Adrenal gland (tissue), 9 donors: ENCODE measurements at regions not wholly inside any gene's neighbourhood (a gene's known extent, or its start where the extent isn't known, plus 50 kb on each side); places are given as distances from the start of the nearest gene placed in this dataset.
A peak's percentile ranks its signal among the peaks of the same experiment; 100 is the strongest.

Experiments
- DNase-seq, 7 donors: peaks; one replicate each; pipeline ENCODE4 v3.0.0-alpha.2; 2019 to 2020
- H3K27ac ChIP-seq, 5 donors: fragments of 200-600 bp; sonication (generic) in 4 of 5; 1 replicate in 3 of 5; 2 replicates in 2 of 5; pipeline versions ENCODE4 v1.5.1 to v1.8.0; 2016 to 2020; ENCODE audit warnings: mild to moderate bottlenecking in 1 of 5
- H3K27me3 ChIP-seq: fragments of 200-600 bp; 2 replicates; pipeline ENCODE4 v1.8.0; 2021
- H3K36me3 ChIP-seq, 2 donors: fragments of 200-600 bp; replicated peaks in 1 of 2; 1 replicate in 1 of 2; 2 replicates in 1 of 2; pipeline versions ENCODE4 v1.5.1 to v1.8.0; 2018 to 2022
- H3K4me1 ChIP-seq, 2 donors: fragments of 200-600 bp; replicated peaks in 1 of 2; 1 replicate in 1 of 2; 2 replicates in 1 of 2; pipeline versions ENCODE4 v1.5.1 to v1.8.0; 2018 to 2021
- H3K4me3 ChIP-seq, 4 donors: fragments of 200-600 bp; sonication (generic) in 3 of 4; one replicate each; pipeline ENCODE4 v1.5.1; 2016 to 2018
- H3K9me3 ChIP-seq, 3 donors: fragments of 200-600 bp; sonication (generic) in 1 of 3; replicated peaks in 1 of 3; 1 replicate in 2 of 3; 2 replicates in 1 of 3; pipeline versions ENCODE4 v1.5.1 to v1.8.0; 2016 to 2021
- POLR2A ChIP-seq, 2 donors: fragments of 450-650 bp; IDR thresholded peaks; one replicate each; pipeline ENCODE4 v1.6.1; 2017; ENCODE audit warnings: antibody characterized with exemption in 2 of 2, mild to moderate bottlenecking in 2 of 2, moderate library complexity in 1 of 2
- WGBS, 4 donors: extraction: QIAGEN DNeasy Blood & Tissue Kit in 2 of 4; methylation state at CpG; one replicate each; pipeline versions ENCODE4 v1.1.5 to v1.1.7; 2013 to 2017; 5-methylcytosine and 5-hydroxymethylcytosine counted together
- intact Hi-C, 2 donors: fragments of 100-400 bp; cut with DNase I; formaldehyde crosslinking; loops; one replicate each; pipeline versions ENCODE4 v1.14.1 to v1.15.0; 2022 to 2023
- TF ChIP-seq, protein P1 (sequence below), 6 experiments: fragments of 450-650 bp in 4 of 6; fragments of 200-600 bp in 2 of 6; sonication (generic) in 1 of 6; IDR thresholded peaks; 1 replicate in 5 of 6; 2 replicates in 1 of 6; pipeline versions ENCODE4 v1.5.1 to v1.8.0; 2016 to 2021; ENCODE audit warnings: antibody characterized with exemption in 6 of 6, mild to moderate bottlenecking in 2 of 6, moderate library complexity in 1 of 6
- donor health status: healthy with polysubstance abuse.
- donor health status: Bipolar disorder and iron deficiency.
- donor health status: DM: yes; HTN: yes; CAD: no.
- donor health status: DM: no; HTN: no; CAD: no.
- donor health status: DM: no; HTN: no; CAD: no.

DNA sequence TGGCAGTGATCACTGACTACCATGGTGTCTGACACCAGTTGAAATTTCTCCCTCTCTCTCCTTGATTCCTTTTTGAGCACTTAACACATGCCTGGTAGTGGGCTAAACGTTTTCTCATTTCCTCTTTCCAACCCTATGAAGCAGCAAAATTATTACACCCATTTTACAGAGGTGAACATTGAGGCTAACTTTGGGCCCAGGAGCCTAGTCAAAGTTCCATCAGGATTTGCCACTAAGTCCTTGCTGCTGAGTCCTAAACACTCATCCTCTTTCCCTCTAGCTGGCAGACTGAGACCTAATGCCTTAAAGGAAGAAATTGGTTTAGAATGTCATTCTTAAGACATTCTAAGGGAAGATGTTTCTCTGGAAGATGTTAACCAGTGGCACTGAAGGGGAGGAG, 74.7 kb upstream of the IRX3 start:
- WGBS, 4 donors = 30 to 38% (median 33%) methylated on average over 1 of the region's 1 CpG
- DNase-seq = no peak
- intact Hi-C loops = no loop called here
- Histone ChIP-seq H3K27me3 (peaks cover 7% of the 10 kb centered on the region), H3K27ac (no peak overlapping the region), H3K36me3 (no peaks in the 10 kb centered on the region), H3K9me3 (no peaks in the 10 kb centered on the region), H3K4me1 (no peaks in the 10 kb centered on the region), H3K4me3 (no peak overlapping the region)
- no peak for TF ChIP-seq POLR2A (IDR thresholded peaks at IDR 0.05)
- TF ChIP-seq, protein P1, sequence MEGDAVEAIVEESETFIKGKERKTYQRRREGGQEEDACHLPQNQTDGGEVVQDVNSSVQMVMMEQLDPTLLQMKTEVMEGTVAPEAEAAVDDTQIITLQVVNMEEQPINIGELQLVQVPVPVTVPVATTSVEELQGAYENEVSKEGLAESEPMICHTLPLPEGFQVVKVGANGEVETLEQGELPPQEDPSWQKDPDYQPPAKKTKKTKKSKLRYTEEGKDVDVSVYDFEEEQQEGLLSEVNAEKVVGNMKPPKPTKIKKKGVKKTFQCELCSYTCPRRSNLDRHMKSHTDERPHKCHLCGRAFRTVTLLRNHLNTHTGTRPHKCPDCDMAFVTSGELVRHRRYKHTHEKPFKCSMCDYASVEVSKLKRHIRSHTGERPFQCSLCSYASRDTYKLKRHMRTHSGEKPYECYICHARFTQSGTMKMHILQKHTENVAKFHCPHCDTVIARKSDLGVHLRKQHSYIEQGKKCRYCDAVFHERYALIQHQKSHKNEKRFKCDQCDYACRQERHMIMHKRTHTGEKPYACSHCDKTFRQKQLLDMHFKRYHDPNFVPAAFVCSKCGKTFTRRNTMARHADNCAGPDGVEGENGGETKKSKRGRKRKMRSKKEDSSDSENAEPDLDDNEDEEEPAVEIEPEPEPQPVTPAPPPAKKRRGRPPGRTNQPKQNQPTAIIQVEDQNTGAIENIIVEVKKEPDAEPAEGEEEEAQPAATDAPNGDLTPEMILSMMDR (IDR thresholded peaks at IDR 0.05) = no peak

- TF ChIP-seq POLR2A (IDR thresholded peaks at IDR 0.05) = no peak
- TF ChIP-seq, protein P1 (IDR thresholded peaks at IDR 0.05) = no peak
- no peak overlapping the region for H3K27ac ChIP-seq
- WGBS, 4 donors = 24 to 33% (median 29%) methylated on average over 5 of the region's 5 CpGs
- no peaks in the 10 kb centered on the region for H3K4me1 ChIP-seq
- H3K36me3 ChIP-seq = no peaks in the 10 kb centered on the region
- no peak for DNase-seq
- no peaks in the 10 kb centered on the region for H3K9me3 ChIP-seq
- H3K4me3 ChIP-seq = peak overlapping the region in 1 of 4 donors; percentile 3
- intact Hi-C loops = no loop called here
- H3K27me3 ChIP-seq = peaks cover 7% of the 10 kb centered on the region
Observed at GRCh38 chr16:54360681-54361080, 74.1 kb upstream of the IRX3 start.

- 57 to 69% (median 58%) methylated on average over 5 of the region's 5 CpGs for WGBS, 4 donors
- TF ChIP-seq POLR2A (IDR thresholded peaks at IDR 0.05) = no peak
- TF ChIP-seq, protein P1 (IDR thresholded peaks at IDR 0.05) = no peak
- H3K27me3 ChIP-seq = peaks cover 7% of the 10 kb centered on the region
Observed at GRCh38 chr16:54359555-54359954, 73.0 kb upstream of the IRX3 start.

DNA sequence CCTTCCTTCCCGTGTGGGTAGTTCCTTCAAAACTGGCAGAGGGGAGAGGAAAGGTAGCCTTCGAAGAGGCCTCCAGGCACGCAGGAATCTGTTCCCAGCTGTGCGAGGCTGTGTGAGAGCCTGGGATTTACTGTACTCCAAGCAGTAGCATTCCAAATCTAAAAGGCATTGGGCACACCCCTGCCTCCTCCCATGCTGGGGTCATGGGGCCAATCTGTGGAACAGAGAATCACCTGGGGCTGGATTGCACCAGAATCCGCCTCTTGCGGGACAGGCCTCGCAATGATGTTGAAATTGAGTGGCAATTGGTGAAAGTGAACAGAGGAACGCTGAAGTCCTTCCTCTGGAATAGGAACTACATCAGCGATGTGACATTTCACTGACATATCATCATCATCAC, 72.5 kb upstream of the IRX3 start:
- Histone ChIP-seq H3K27me3 (peaks cover 7% of the 10 kb centered on the region), H3K4me3 (no peak overlapping the region), H3K4me1 (no peaks in the 10 kb centered on the region), H3K36me3 (no peaks in the 10 kb centered on the region), H3K9me3 (no peaks in the 10 kb centered on the region), H3K27ac (no peak overlapping the region)
- intact Hi-C loops = no loop called here
- WGBS, 4 donors = 73 to 86% (median 79%) methylated on average over 9 of the region's 9 CpGs
- no peak for DNase-seq
- TF ChIP-seq POLR2A (IDR thresholded peaks at IDR 0.05) = no peak
- TF ChIP-seq, protein P1 (IDR thresholded peaks at IDR 0.05) = no peak

More at GRCh38 chr16:54359555-54359954, 73.0 kb upstream of the IRX3 start:
- no peak overlapping the region for H3K27ac ChIP-seq
- intact Hi-C loops = no loop called here
- no peak overlapping the region for H3K4me3 ChIP-seq
- H3K4me1 ChIP-seq = no peaks in the 10 kb centered on the region
- no peaks in the 10 kb centered on the region for H3K36me3 ChIP-seq
- DNase-seq = no peak
- no peaks in the 10 kb centered on the region for H3K9me3 ChIP-seq
